Loucy (cell line): ENCODE measurements at regions not wholly inside any gene's neighbourhood (a gene's known extent, or its start where the extent isn't known, plus 50 kb on each side); places are given as distances from the start of the nearest gene placed in this dataset.

Source experiments
- CTCF ChIP-seq: fragments of 200-600 bp; sonication (generic); conservative IDR thresholded peaks from 2 replicates; pipeline ENCODE4 v1.5.1; 2014; ENCODE audit warnings: mild to moderate bottlenecking, antibody characterized with exemption, low read length
- EZH2phosphoT487 ChIP-seq: fragments of 200-600 bp; IDR thresholded peaks from 2 replicates; pipeline ENCODE4 v1.6.1; 2018; ENCODE audit warnings: antibody characterized with exemption, mild to moderate bottlenecking, moderate library complexity, borderline replicate concordance

GRCh38 chr6:122524056-122524455 lies 52.4 kb upstream of the SERINC1 start:
- no peak for TF ChIP-seq CTCF
- TF ChIP-seq EZH2phosphoT487, result no peak
